Fibroblast of skin of right quadriceps (primary cell): ENCODE measurements at regions not wholly inside any gene's neighbourhood (a gene's known extent, or its start where the extent isn't known, plus 50 kb on each side); places are given as distances from the start of the nearest gene placed in this dataset.

Source experiments
- DNase-seq: peaks from one replicate; pipeline ENCODE4 v3.0.0-alpha.2; 2013

GRCh38 chr12:90899456-90900182 lies 55.4 kb downstream of the CCER1 start:
- DNase-seq: peak; percentile 81

DNA sequence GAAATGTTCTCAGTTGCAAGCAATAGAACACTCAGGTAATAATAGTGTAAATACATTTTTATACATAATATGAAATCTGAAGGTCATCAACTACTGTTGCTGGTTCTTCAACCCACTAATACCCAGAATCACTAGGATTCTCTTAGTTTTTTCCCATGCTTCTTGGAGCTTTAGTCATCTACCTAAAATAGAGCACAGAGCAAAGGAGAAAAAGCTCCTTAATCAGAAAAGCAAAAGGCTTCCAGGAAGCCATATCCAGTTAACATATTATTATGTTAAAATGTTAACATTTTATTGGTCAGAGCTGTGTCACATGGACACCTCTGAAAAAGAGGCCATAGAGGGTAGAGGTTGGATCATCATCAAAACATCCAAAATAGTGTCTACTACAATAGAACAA lies 57.0 kb downstream of the CCER1 start:
- no peak for DNase-seq

DNA sequence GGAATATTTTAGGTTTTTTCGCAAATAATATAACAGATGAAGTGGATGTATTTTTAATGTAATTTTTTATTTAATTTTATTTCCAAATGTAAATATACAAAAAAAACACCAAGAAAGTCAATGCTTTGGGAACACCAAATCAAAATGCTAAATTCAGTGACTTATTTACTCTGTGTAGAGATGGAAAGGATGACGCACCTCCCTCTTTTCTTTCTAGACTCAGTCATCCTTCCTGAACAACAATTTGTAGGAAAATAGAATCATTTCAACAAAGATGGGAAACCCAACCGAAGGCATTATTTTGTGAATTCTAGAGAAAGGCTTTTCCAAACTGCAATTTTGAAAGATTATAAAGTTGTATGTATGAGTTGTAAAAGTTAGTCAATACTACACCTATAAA lies 57.7 kb downstream of the CCER1 start:
- DNase-seq: no peak

DNA sequence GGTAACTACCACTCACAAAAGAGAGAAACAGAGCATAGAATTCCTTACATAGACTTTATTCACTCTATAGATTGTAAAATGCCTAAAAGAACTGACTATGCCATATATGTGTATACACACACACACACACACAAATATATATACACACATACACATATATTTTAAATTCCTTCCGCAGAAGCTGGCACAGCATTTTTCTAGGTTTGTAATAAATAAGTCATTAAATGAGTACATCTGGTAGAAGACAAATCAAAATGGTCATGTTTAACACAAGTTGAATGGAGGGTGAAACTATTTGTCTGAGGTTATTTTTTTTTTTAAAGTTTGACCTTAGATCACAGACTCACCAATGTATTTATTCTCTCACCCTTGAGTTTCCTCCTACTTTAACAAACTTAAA lies 58.2 kb downstream of the CCER1 start:
- DNase-seq: peak; percentile 55

GRCh38 chr12:90896164-90896563 lies 58.8 kb downstream of the CCER1 start:
- DNase-seq: peak; percentile 95

GRCh38 chr12:90888316-90888715 lies 66.7 kb downstream of the CCER1 start:
- DNase-seq: no peak

GRCh38 chr12:90883456-90883855 lies 71.5 kb downstream of the CCER1 start:
- no peak for DNase-seq

- no peak for DNase-seq
Observed at GRCh38 chr12:90871726-90872096, 83.3 kb downstream of the CCER1 start.

- peak; percentile 16 for DNase-seq
Observed at GRCh38 chr12:90870971-90871725, 83.8 kb downstream of the CCER1 start.

GRCh38 chr12:90868626-90869025 lies 86.3 kb downstream of the CCER1 start:
- no peak for DNase-seq

DNA sequence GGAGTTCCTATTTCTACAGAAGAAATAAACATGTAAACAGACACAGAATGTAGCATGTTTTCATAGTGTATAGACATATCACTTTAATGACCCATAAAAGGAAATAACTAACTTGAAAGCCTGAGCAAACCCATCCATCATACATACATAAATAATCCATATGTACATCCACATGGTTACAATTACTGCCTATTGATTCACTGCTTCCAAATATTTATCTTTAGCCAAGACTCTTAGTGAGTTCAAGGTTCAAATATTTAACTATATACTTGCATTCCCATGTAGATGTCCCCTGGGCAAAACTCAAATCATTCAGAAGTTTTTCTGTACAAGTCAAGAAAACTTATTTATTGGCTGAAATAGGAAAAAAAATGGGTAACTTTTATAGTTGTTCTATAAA lies 95.4 kb downstream of the CCER1 start:
- peak; percentile 31 for DNase-seq

DNA sequence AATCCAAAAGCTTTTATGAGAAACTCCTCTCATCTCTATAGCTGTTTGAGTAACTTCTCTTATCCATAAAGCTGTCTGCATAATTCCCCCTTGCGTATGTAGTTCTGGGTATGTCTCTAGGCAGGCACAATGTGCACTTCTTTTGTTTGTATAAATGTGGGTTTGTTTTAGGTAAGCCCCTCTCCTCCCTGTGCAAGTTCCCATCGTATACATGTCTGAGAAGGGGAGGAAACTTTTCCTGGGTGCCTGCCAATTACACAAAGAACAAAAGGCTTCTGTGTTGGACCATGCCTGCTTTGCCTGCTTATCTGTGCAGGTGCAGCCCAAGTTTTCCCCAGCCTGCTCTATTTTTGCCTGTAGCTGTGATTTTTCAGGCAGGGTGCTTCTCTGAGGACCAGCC lies 96.7 kb downstream of the CCER1 start:
- no peak for DNase-seq

DNA sequence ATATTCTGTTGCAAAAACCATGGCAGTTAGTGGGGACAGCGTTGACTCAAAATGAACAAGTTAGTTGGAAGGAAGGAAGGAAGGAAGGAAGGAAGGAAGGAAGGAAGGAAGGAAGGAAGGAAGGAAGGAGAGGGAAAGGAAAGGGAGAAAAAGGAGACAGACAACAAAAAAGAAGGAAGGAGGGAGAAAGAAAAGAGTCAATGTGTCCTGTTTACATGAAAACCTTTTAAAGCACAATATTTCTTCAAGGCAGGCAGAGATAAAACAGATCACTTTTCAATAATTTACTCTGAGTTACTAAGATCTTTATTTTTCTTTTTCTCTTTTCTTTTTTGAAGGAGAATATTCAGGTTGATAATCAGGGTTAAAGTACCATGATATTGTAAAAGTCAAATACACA lies 99.4 kb downstream of the CCER1 start:
- no peak for DNase-seq

DNA sequence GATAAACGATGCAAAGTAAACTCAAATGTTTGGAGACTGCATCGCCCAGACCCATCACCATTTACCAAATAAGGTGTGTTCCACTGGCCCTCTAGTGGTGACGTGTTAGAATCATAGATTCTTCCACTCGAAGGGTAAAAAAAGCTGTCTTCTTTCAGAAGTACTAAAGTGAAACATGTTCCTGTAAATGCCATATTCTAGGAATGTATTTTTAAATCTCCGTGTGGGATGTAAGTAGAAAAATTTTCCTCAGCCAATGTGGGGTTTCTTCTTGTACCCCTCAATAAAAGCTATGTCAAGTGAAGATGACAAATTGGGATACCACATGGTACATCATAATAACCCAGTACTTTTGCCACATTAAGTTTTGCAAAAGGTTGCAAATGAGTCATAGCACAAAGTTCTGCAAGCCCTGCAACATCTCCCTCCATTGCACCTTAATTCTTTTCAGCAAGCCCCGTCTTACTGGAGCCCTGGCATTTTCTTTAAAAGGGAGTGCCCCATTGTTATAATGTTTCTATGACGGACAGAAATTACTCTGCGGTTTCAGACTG lies 100.8 kb downstream of the CCER1 start:
- peak; percentile 56 for DNase-seq

- DNase-seq: no peak
Observed at GRCh38 chr12:90851800-90852718, 102.9 kb downstream of the CCER1 start.

- no peak for DNase-seq
Observed at GRCh38 chr12:90842477-90842876, 112.5 kb downstream of the CCER1 start.

- peak; percentile 41 for DNase-seq
Observed at GRCh38 chr12:90841336-90841735, 113.6 kb downstream of the CCER1 start.

DNA sequence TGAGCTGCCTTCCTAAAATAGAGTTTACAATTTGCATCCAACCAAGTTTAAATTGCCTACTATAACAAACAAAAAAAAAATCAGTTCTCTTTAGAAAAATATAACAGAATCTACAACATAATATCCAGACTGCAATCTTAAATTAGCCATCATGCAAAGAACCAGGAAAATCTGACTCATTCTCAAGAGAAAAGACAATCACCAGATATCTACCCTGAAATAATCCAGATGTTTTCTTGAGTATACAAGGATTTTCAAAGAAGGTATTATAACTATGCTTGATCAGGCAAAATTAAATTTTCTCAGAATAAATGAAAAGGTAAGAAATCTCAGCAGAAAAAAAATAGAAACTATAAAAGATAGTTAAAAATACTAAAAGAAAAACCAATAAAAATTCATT lies 115.6 kb downstream of the CCER1 start:
- no peak for DNase-seq

DNA sequence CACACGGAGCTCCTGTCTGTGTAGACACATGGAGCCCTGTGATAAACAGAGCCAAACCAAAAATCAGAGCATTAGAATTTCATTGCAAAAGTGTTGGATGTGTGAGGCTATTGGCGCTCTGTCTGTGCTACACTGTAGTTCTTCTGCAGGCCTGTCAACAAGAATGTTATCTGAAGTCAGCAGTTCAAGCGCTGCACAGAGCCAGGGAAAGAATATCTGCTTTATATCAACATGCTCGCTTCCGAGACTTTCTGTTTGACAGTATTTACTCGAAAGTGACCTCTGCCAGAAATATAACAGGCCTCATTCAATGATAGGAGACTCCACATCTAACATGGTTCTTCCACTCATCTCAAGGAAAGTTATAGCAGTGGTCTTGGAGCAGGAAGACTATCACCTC lies 118.3 kb downstream of the CCER1 start:
- DNase-seq: no peak

- DNase-seq: no peak
Observed at GRCh38 chr12:90833228-90833627, 121.7 kb downstream of the CCER1 start.

GRCh38 chr12:90832427-90832826 lies 122.5 kb downstream of the CCER1 start:
- no peak for DNase-seq

DNA sequence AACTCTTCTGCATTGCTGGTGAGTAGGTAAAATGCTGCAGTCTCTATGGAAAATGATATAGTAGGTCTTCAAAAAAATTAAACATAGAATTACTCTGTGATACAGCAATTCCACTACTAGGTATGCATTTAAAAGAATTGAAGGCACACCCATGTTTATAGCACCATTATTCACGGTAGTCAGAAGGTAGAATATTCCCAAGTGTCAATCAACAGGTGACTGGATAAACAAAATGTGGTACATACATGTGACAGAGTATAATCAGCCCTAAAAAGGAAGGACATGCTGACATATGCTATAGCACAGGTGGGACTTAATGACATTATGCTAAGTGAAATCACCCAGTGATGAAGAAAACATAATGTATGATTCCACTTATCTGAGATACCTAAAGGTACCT lies 123.3 kb downstream of the CCER1 start:
- DNase-seq: no peak

- DNase-seq: no peak
Observed at GRCh38 chr12:90829044-90829443, 125.9 kb downstream of the CCER1 start.
